Endothelial cell of umbilical vein (primary cell): ENCODE measurements at regions not wholly inside any gene's neighbourhood (a gene's known extent, or its start where the extent isn't known, plus 50 kb on each side); places are given as distances from the start of the nearest gene placed in this dataset.

Source experiments
- BruUV-seq: library from RNA; stranded (reverse); fragments of 400-500 nt; replicated peaks from 2 replicates; lab custom pipeline; 2021; lab: Mats Ljungman, UMichigan
- CTCF ChIA-PET: fragments of 300-600, 350-600 bp; sonication (Branson Sonifier 250); formaldehyde crosslinking; loops from one replicate; lab custom pipeline; 2021; ENCODE audit warnings: antibody characterized with exemption, inconsistent platforms; lab: Charles Lee
- POLR2A ChIA-PET: fragments of 300-600, 350-600 bp; sonication (Branson Sonifier 250); formaldehyde crosslinking; loops from one replicate; lab custom pipeline; 2021; ENCODE audit warnings: antibody characterized with exemption, inconsistent platforms; lab: Charles Lee
- DNase-seq: peaks from one replicate; pipeline ENCODE4 v3.0.0-alpha.2; 2011; ENCODE audit warnings: low read depth, low spot score
- FAIRE-seq: peaks from 2 replicates; lab custom pipeline; 2011; peaks lifted over from hg19 to GRCh38; lab: Jason Lieb, UNC
- H2AFZ ChIP-seq: 2 replicates; pipeline ENCODE4 v1.6.0; 2012; ENCODE audit warnings: low read depth, low read length, control low read depth, inconsistent platforms
- H3K27ac ChIP-seq: 2 replicates; pipeline ENCODE4 v1.5.1; 2011; ENCODE audit warnings: low read depth, mild to moderate bottlenecking, control low read depth, low read length, moderate library complexity; ENCODE audit not compliant: insufficient read depth
- H3K27me3 ChIP-seq, 2 experiments: 2 replicates each; pipeline versions ENCODE4 v1.6.0 to v1.6.1; 2011; ENCODE audit warnings: low read length in 2 of 2, mixed read lengths in 1 of 2; ENCODE audit not compliant: control insufficient read depth in 2 of 2, insufficient read depth in 2 of 2
- H3K36me3 ChIP-seq, 2 experiments: 2 replicates in 1 of 2; 3 replicates in 1 of 2; pipeline ENCODE4 v1.5.1; 2011; ENCODE audit warnings: low read length in 2 of 2, mild to moderate bottlenecking in 1 of 2, moderate library complexity in 1 of 2; ENCODE audit not compliant: control insufficient read depth in 2 of 2, insufficient read depth in 2 of 2; ENCODE audit errors: extremely low read depth in 1 of 2
- H3K4me1 ChIP-seq: 3 replicates; pipeline ENCODE4 v1.5.1; 2011; ENCODE audit warnings: mild to moderate bottlenecking, low read length; ENCODE audit not compliant: control insufficient read depth, insufficient read depth; ENCODE audit errors: extremely low read depth
- H3K4me2 ChIP-seq: 2 replicates; pipeline ENCODE4 v1.6.1; 2011; ENCODE audit warnings: low read length, control low read depth, mixed read lengths; ENCODE audit not compliant: insufficient read depth
- H3K4me3 ChIP-seq, 3 experiments: fragments of 200-600 bp in 1 of 3; sonication (generic), shearing (Covaris generic) in 1 of 3; replicated peaks in 1 of 3; 2 replicates each; pipeline ENCODE4 v1.5.1; 2011 to 2016; ENCODE audit warnings: control low read depth in 3 of 3, low read length in 3 of 3, mild to moderate bottlenecking in 2 of 3, inconsistent platforms in 1 of 3, low read depth in 1 of 3, moderate library complexity in 1 of 3; ENCODE audit not compliant: insufficient read depth in 1 of 3
- H3K79me2 ChIP-seq: 2 replicates; pipeline ENCODE4 v1.6.0; 2012; ENCODE audit warnings: low read length, inconsistent platforms; ENCODE audit not compliant: control insufficient read depth, insufficient read depth
- H3K9ac ChIP-seq: replicated peaks from 2 replicates; pipeline ENCODE3; 2011; ENCODE audit warnings: low read length, control low read depth; ENCODE audit not compliant: insufficient read depth; ENCODE audit errors: extremely low read depth
- H3K9me1 ChIP-seq: replicated peaks from 3 replicates; pipeline ENCODE4 v1.6.0; 2011; ENCODE audit warnings: mild to moderate bottlenecking, low read length; ENCODE audit not compliant: control insufficient read depth, insufficient read depth; ENCODE audit errors: extremely low read depth
- H3K9me3 ChIP-seq: replicated peaks from 2 replicates; pipeline ENCODE4 v1.5.1; 2012; ENCODE audit warnings: low read length, inconsistent platforms; ENCODE audit not compliant: control insufficient read depth, insufficient read depth
- H4K20me1 ChIP-seq: replicated peaks from 2 replicates; pipeline ENCODE3; 2011; ENCODE audit warnings: mild to moderate bottlenecking, low read length; ENCODE audit not compliant: control insufficient read depth, insufficient read depth; ENCODE audit errors: extremely low read depth
- EZH2 ChIP-seq: IDR thresholded peaks from 2 replicates; pipeline ENCODE4 v1.6.1; 2012; ENCODE audit warnings: borderline replicate concordance, low read depth, mild to moderate bottlenecking, moderate library complexity, low read length, inconsistent platforms; ENCODE audit not compliant: severe bottlenecking
- FOS ChIP-seq: IDR thresholded peaks from 2 replicates; pipeline ENCODE4 v1.6.1; 2011; ENCODE audit warnings: mild to moderate bottlenecking, low read length, moderate library complexity, borderline replicate concordance; ENCODE audit not compliant: insufficient read depth
- GATA2 ChIP-seq: IDR thresholded peaks from 2 replicates; pipeline ENCODE4 v1.7.0; 2011; ENCODE audit warnings: low read depth, mild to moderate bottlenecking, moderate library complexity, mixed read lengths, low read length; ENCODE audit not compliant: insufficient read length, insufficient read depth
- JUN ChIP-seq: IDR thresholded peaks from 2 replicates; pipeline ENCODE4 v1.6.1; 2011; ENCODE audit warnings: borderline replicate concordance, low read depth; ENCODE audit not compliant: insufficient read length, insufficient read depth
- MYC ChIP-seq: IDR thresholded peaks from one replicate; pipeline ENCODE4 v1.6.1; 2011; ENCODE audit warnings: mild to moderate bottlenecking, low read depth, low read length
- POLR2A ChIP-seq: IDR thresholded peaks from 2 replicates; pipeline ENCODE4 v1.6.1; 2012; ENCODE audit warnings: low read depth, mild to moderate bottlenecking, control low read depth, low read length
- POLR2AphosphoS5 ChIP-seq: IDR thresholded peaks from 2 replicates; pipeline ENCODE4 v1.6.1; 2012; ENCODE audit warnings: low read depth, mild to moderate bottlenecking, control low read depth, low read length, moderate library complexity; ENCODE audit not compliant: insufficient read depth
- dilution Hi-C: fragments of 300-500 bp; cut with MboI; formaldehyde crosslinking; loops from one replicate; pipeline ENCODE4 v1.15.0; 2019; ENCODE audit warnings: low sequenced_read_pairs; ENCODE audit not compliant: extremely low pct_ligation_motif_present
- intact Hi-C: fragments of 100-400 bp; cut with micrococcal nuclease; formaldehyde crosslinking; loops from one replicate; pipeline ENCODE4 v1.10.0; 2022
- TF ChIP-seq, protein P1 (sequence below): IDR thresholded peaks from 2 replicates; pipeline ENCODE4 v1.6.1; 2011; ENCODE audit not compliant: insufficient read depth, insufficient read length
- TF ChIP-seq, protein P2 (sequence below), 2 donors: IDR thresholded peaks; 1 replicate in 1 of 2; 2 replicates in 1 of 2; pipeline ENCODE4 v1.5.1; 2011; ENCODE audit warnings: low read length in 2 of 2, mild to moderate bottlenecking in 2 of 2, moderate library complexity in 2 of 2, control low read depth in 1 of 2, inconsistent platforms in 1 of 2, low read depth in 1 of 2; ENCODE audit not compliant: insufficient read depth in 1 of 2; ENCODE audit errors: extremely low read depth in 1 of 2

DNA sequence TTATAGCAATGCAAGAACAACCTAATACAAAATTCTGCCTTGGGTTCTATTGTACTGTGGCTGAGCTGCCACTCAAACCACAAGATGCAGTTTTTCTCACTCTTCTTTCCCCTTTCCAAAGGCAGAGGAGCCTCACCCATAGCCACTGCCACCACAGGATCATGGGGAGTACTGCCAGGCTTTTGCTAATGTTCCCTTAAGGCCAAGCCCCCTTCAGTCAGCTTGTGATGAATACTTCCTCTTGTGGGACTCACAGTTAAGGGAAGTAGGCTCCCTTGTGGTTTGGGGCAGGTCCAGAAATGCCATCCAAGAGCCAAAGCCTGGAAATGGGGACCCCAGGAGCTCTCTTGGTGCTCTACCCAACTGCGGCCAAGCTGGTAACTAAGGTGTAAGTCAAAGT lies 258.7 kb downstream of the SPATA31D1 start:
- Histone ChIP-seq H4K20me1 (no peaks in the 10 kb centered on the region), H3K9me3 (peaks cover 2% of the 10 kb centered on the region), H3K4me3 (no peak overlapping the region), H3K4me1 (no peaks in the 10 kb centered on the region), H3K27ac (no peak overlapping the region), H3K9me1 (no peaks in the 10 kb centered on the region), H3K4me2 (no peak overlapping the region), H3K9ac (no peak overlapping the region), H3K36me3 (no peaks in the 10 kb centered on the region), H3K79me2 (no peaks in the 10 kb centered on the region), H3K27me3 (no peaks in the 10 kb centered on the region), H2AFZ (no peak overlapping the region)
- dilution Hi-C loops: no loop called here
- TF ChIP-seq MYC (no peak), GATA2 (no peak), FOS (no peak)
- ChIA-PET POLR2A (no interaction called here), CTCF (no interaction called here)
- BruUV-seq: no TSS peak
- no peak for FAIRE-seq
- no peak for DNase-seq
- intact Hi-C loops: no loop called here

DNA sequence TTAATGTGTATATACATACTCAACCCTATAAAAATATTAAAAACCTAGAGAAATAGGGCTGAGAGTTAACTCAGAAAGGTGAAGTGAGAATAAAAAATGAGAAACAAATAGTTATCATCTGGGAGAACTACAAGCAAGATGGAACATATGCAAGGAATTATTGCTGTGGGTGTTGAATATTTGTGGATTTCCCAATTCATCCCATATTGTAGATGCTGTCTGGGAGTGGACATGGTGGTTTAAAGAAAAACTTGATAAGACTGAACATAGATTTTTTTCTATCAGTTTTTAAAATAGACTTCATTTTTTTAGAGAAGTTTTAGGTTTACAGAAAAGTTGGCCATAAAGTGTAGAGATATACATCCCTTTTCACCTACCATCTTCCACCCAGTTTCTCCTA lies 263.5 kb downstream of the SPATA31D1 start:
- Histone ChIP-seq H3K4me2 (no peak overlapping the region), H3K4me1 (no peaks in the 10 kb centered on the region), H3K9me3 (peaks cover 2% of the 10 kb centered on the region), H3K36me3 (no peaks in the 10 kb centered on the region), H2AFZ (no peak overlapping the region), H3K79me2 (no peaks in the 10 kb centered on the region), H3K27me3 (no peaks in the 10 kb centered on the region), H4K20me1 (no peaks in the 10 kb centered on the region), H3K9ac (no peak overlapping the region), H3K4me3 (no peak overlapping the region), H3K9me1 (no peaks in the 10 kb centered on the region), H3K27ac (no peak overlapping the region)
- intact Hi-C loops: no loop called here
- CTCF ChIA-PET: no interaction called here
- DNase-seq (no peak), FAIRE-seq (no peak)
- dilution Hi-C loops: no loop called here
- POLR2A ChIA-PET: no interaction called here
- BruUV-seq: no TSS peak
- TF ChIP-seq, protein P1, sequence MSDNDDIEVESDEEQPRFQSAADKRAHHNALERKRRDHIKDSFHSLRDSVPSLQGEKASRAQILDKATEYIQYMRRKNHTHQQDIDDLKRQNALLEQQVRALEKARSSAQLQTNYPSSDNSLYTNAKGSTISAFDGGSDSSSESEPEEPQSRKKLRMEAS: no peak
- no peak for TF ChIP-seq MYC
- TF ChIP-seq POLR2A: no peak
- TF ChIP-seq, protein P2, sequence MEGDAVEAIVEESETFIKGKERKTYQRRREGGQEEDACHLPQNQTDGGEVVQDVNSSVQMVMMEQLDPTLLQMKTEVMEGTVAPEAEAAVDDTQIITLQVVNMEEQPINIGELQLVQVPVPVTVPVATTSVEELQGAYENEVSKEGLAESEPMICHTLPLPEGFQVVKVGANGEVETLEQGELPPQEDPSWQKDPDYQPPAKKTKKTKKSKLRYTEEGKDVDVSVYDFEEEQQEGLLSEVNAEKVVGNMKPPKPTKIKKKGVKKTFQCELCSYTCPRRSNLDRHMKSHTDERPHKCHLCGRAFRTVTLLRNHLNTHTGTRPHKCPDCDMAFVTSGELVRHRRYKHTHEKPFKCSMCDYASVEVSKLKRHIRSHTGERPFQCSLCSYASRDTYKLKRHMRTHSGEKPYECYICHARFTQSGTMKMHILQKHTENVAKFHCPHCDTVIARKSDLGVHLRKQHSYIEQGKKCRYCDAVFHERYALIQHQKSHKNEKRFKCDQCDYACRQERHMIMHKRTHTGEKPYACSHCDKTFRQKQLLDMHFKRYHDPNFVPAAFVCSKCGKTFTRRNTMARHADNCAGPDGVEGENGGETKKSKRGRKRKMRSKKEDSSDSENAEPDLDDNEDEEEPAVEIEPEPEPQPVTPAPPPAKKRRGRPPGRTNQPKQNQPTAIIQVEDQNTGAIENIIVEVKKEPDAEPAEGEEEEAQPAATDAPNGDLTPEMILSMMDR (IDR thresholded peaks at IDR 0.05; ENCODE audit: extremely low read depth in 1 of 2, insufficient read depth in 1 of 2, low read depth in 1 of 2, low read length in 2 of 2): no peak
- no peak for TF ChIP-seq FOS
- no peak for TF ChIP-seq EZH2
- no peak for TF ChIP-seq POLR2AphosphoS5
- no peak for TF ChIP-seq JUN
- TF ChIP-seq GATA2: no peak
